ENCODE measurements at regions not wholly inside any gene's neighbourhood (a gene's known extent, or its start where the extent isn't known, plus 50 kb on each side); places are given as distances from the start of the nearest gene placed in this dataset.

DNA sequence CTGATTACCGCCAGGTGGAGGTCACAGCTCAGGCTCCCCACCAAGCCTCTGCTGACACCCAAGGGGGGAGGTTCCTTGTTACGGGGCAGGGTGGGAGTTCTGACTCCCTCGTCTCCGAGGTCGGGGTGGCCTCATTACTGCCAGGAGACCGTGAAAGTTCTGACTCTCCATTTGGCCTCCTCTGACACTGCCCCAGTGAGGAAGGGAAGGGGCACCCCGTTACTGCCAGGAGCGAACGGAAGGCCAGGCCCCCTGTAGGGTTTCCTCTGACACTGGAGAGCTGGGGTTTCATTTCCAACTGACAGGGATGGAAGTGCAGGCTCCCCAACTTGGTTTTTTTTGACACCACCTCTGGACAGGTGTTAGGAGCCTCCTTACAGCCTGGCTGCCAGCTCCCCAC lies 138.1 kb upstream of the EEPD1 start:
- Histone ChIP-seq H3K4ac (ENCODE audit: low read depth, low read length) (no peak overlapping the region), H2AFZ (ENCODE audit: low read length) (no peak overlapping the region), H3K27me3 (ENCODE audit: insufficient read depth, low read length) (no peaks in the 10 kb centered on the region), H3K79me2 (ENCODE audit: insufficient read depth, low read length) (no peaks in the 10 kb centered on the region), H3K4me2 (ENCODE audit: insufficient read depth, insufficient read length, low read length) (no peak overlapping the region), H4K91ac (ENCODE audit: insufficient read length, low read depth, low read length) (no peak overlapping the region), H2AK5ac (ENCODE audit: insufficient read length, low read length) (no peak overlapping the region), H3K4me1 (ENCODE audit: insufficient read depth, low read length) (no peaks in the 10 kb centered on the region), H4K5ac (ENCODE audit: insufficient read length, low read depth, low read length) (no peak overlapping the region), H3K9ac (ENCODE audit: extremely low read depth, insufficient read length, low read length) (no peak overlapping the region), H3K56ac (ENCODE audit: insufficient read length, low read depth, low read length) (no peak overlapping the region), H3K79me1 (ENCODE audit: insufficient read depth, low read depth, low read length, poor library complexity, severe bottlenecking) (no peaks in the 10 kb centered on the region), H2BK15ac (ENCODE audit: low read depth, low read length) (no peak overlapping the region), H3T11ph (ENCODE audit: low read length) (no peak overlapping the region), H3K23ac (ENCODE audit: insufficient read length, low read depth, low read length) (no peak overlapping the region), H2BK120ac (ENCODE audit: low read depth, low read length, poor library complexity, severe bottlenecking) (no peak overlapping the region), H4K8ac (replicated peaks; ENCODE audit: insufficient read length, low read depth, low read length) (no peak overlapping the region), H3K9me3 (ENCODE audit: control insufficient read depth, low read depth, low read length) (no peaks in the 10 kb centered on the region), H3K23me2 (ENCODE audit: insufficient read length, low read depth, low read length, poor library complexity, severe bottlenecking) (no peaks in the 10 kb centered on the region), H2BK12ac (ENCODE audit: insufficient read length, low read depth, low read length) (no peak overlapping the region), H3K18ac (ENCODE audit: insufficient read length, low read depth, low read length) (no peak overlapping the region), H2BK5ac (ENCODE audit: insufficient read length, low read length) (no peak overlapping the region), H3K14ac (ENCODE audit: insufficient read depth, low read length) (no peak overlapping the region), H4K20me1 (ENCODE audit: control insufficient read depth, insufficient read depth, insufficient read length) (no peaks in the 10 kb centered on the region), H3K27ac (ENCODE audit: insufficient read length, low read depth, low read length) (no peak overlapping the region), H2BK20ac (ENCODE audit: low read depth, low read length, poor library complexity, severe bottlenecking) (no peak overlapping the region)
- no peak for TF ChIP-seq CTCF (conservative IDR thresholded peaks at IDR 0.05)
- Mint-ChIP-seq H3K4me3 (no peak overlapping the region), H3K27me3 (ENCODE audit: low read depth) (peaks cover 18% of the 10 kb centered on the region), H3K27ac (no peak overlapping the region), H3K36me3 (ENCODE audit: insufficient read depth in 1 of 3, low read depth in 3 of 3) (no peaks in the 10 kb centered on the region), H3K9me3 (no peaks in the 10 kb centered on the region), H3K4me1 (peaks cover 12 to 13% of the 10 kb centered on the region in 2 experiments)
- DNase-seq = no peak
- no CpG with 5 or more reads among the region's 9 CpGs for WGBS (ENCODE audit: extremely low coverage, insufficient read length, low lambda C conversion rate)
